DOHH2 (cell line): ENCODE measurements at regions not wholly inside any gene's neighbourhood (a gene's known extent, or its start where the extent isn't known, plus 50 kb on each side); places are given as distances from the start of the nearest gene placed in this dataset.

Experiments
- EZH2phosphoT487 ChIP-seq: fragments of 200-600 bp; sonication (generic); IDR thresholded peaks from 2 replicates; pipeline ENCODE4 v1.6.1; 2017; ENCODE audit warnings: borderline replicate concordance, mild to moderate bottlenecking, antibody characterized with exemption, low read length, moderate library complexity, mixed read lengths
- TF ChIP-seq, protein P1 (sequence below): fragments of 200-600 bp; sonication (generic); IDR thresholded peaks from one replicate; pipeline ENCODE4 v1.5.1; 2014; ENCODE audit warnings: antibody characterized with exemption, mild to moderate bottlenecking, low read depth, low read length; ENCODE audit not compliant: poor library complexity, severe bottlenecking

DNA sequence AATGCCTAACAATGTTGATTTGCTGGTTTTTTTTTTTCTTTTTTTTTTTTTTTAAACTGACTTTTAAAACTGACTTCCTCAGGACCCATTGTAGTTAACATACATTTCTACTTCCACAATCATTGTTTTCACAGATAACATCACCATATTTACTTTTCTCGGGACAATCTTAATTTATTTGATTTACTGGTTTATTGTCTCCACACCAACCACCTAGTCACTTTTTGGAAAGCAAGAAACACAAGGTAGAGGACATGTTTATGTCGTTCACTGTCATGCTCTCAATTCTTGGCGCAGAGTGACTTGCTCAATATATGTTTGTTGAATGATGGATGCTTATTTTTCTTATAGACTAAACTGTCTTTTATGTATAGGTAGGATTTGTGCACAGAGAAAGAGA, 2280.7 kb downstream of the MAT2B start:
- TF ChIP-seq, protein P1, sequence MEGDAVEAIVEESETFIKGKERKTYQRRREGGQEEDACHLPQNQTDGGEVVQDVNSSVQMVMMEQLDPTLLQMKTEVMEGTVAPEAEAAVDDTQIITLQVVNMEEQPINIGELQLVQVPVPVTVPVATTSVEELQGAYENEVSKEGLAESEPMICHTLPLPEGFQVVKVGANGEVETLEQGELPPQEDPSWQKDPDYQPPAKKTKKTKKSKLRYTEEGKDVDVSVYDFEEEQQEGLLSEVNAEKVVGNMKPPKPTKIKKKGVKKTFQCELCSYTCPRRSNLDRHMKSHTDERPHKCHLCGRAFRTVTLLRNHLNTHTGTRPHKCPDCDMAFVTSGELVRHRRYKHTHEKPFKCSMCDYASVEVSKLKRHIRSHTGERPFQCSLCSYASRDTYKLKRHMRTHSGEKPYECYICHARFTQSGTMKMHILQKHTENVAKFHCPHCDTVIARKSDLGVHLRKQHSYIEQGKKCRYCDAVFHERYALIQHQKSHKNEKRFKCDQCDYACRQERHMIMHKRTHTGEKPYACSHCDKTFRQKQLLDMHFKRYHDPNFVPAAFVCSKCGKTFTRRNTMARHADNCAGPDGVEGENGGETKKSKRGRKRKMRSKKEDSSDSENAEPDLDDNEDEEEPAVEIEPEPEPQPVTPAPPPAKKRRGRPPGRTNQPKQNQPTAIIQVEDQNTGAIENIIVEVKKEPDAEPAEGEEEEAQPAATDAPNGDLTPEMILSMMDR = no peak
- TF ChIP-seq EZH2phosphoT487 = no peak
